GM15510 (cell line): ENCODE measurements at regions not wholly inside any gene's neighbourhood (a gene's known extent, or its start where the extent isn't known, plus 50 kb on each side); places are given as distances from the start of the nearest gene placed in this dataset.

Experiments
- POLR2A ChIP-seq: IDR thresholded peaks from 3 replicates; pipeline ENCODE4 v1.6.1; 2011; ENCODE audit warnings: borderline replicate concordance; ENCODE audit not compliant: insufficient read length; ENCODE audit errors: extremely low read depth

DNA sequence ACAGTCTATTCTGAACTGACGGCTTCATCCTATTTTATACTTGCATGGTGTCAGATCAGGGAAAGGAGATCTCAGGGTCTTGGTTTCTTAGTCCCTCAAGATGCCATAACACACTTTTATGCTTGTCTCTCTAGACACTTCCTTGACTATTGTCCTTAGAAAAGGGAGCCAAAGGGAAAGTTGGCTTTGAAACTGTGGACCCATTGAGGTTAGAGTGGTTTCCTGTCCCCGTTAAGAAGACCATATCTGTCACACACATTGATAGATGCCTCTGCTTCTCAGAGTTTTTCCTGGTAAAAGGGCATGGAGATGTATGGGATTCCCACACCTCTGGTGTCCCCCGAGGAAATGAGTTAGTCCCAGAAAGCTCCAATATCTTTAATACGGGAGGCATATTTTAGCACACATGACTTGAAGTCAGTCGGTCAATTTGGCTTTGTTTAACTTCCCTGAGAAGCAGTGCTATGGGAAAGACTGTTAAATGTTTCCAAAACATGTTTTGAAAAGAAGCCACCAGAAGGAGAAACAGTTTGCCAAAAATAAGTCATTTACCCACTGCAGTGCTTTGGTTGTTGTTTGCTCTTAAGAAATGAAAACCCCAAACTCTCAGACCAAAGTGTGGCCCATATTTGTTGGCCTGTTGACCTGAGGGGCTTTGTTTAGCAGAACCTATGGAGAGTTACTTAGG lies 133.4 kb upstream of the CXCR4 start:
- no peak for TF ChIP-seq POLR2A

DNA sequence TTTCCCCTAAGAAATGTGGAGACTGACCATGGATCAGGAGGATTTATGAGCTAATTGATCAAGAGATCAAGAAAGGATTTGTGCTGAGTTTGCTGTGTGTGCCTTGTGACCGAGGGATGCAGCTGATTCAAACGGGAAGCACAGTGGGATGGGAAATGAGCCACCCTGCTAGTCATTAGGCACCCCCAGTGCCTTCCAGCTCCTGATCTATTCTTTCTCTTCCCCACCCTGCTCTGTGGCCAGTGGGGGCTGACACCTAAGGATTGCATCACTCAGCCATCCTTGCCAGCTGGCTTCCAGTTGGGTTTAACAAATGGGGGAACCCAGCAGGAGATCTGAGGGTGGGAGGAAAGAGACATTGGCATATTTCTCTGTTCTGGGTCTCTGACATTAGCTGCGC lies 132.2 kb upstream of the CXCR4 start:
- no peak for TF ChIP-seq POLR2A

DNA sequence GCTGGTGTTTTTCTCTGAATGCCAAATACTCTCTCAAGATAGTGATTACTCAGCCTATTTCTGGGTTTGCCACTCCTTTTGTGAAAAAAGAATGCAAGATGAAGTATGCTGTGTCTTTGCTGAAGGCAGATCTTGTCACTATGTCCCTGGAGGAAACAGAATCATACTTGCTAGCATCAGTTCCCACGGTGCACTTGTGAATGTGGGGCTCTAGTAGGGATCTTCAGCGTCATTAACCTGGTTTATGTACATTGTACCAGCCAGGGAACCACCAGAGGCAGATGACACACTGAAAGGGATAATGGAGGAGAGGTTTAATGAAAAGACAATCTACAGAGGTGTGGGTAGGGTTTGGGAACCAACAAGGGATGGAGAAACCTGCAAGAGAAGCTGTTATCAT lies 131.0 kb upstream of the CXCR4 start:
- no peak for TF ChIP-seq POLR2A

DNA sequence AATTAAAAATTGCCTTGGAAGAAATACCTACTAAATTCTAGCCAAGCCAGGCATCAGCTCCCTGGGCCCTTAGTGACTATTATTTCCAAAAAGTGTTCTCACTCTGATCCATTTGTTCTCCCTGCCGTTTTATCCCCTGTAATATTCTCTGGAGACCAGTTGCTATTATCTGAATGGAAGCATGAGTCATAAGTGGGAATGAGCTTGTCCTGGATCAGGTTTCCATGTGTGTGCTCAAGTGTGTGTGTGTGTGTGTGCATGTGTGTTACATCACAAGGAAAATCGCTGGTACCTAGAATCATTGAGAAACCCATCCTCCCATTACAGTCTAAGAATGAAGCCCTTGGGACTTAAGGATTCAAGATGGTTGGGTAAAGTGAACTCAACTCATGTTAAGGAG lies 130.3 kb upstream of the CXCR4 start:
- no peak for TF ChIP-seq POLR2A

DNA sequence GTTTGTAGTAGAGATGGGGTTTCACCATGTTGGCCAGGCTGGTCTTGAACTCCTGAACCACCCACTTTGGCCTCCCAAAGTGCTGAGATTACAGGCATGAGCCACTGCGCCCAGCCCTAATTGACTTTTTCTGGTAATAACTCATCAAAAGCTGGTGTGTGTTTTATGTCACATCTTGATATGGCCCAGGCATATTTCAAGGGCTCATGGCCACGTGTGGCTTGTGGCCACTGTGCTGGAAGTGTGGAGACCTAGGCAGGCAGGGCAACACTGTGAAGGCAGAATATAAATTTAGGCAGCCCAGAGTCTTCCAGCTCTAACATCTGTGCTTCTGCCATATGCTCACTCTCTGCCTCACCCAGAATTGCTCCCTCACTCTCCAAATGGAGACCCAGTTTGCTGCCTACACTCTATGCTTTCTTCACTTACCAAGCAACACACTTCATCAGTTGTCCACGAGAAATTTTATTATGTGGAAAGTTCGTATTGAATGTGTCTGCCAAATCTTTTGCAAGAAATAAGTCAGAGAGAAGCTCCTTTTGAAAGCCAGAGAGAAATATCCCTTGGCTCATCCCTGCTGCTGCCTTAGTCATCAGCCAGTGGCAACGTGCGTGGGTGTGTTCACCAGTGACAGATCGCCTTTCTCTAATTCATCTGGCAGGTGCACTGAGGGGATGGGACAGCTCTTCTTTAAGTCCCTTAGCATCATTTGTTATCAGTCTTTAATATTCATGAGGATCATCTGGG lies 129.4 kb upstream of the CXCR4 start:
- no peak for TF ChIP-seq POLR2A

DNA sequence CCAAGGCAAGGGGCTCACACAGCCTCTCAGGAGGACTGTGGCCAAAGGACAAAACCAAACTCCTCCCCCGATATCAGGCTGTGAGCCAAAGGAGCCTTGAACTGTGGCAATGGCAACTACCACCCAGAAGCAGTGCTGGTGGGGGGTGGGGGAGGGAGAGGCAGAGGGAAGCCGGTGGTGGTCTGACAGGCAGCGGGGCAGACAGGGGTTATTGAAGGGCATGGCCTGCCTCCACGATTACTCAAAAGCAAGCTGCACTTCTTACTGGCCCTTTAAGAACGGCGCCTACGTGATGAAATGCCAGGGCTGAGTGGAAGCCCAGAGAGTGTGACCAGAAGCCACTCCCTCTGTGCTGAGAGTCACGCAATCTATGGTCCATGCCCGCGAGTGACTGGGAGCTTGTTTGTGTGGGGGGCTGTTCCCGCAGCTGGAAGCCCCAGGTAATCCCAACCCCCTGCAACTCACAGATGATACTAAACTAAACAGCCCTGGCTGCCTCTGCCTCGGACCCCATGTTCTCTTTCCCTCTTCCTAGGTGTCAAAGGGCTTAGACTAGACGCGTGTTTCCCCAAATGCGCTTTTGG lies 128.2 kb upstream of the CXCR4 start:
- TF ChIP-seq POLR2A, result no peak

DNA sequence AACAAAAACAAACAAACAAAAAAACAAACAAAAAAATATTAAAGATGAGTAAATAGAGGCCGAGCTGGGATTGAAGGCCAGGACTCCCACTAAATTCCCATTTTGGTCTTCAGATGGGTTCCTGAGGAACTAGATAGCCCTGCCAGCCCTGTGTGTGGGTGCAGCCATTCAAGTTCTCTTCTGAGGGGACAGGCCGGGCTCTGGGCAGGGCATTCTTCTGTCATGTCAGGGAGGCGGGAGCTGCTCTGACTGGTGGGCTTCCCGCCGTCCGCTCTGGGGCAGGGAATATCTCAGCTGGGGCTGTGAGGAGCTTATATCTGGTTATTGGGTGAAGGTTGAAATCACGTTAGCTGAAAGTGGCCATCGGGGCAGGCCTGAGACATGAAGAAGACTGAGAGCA lies 127.3 kb upstream of the CXCR4 start:
- TF ChIP-seq POLR2A, result no peak

DNA sequence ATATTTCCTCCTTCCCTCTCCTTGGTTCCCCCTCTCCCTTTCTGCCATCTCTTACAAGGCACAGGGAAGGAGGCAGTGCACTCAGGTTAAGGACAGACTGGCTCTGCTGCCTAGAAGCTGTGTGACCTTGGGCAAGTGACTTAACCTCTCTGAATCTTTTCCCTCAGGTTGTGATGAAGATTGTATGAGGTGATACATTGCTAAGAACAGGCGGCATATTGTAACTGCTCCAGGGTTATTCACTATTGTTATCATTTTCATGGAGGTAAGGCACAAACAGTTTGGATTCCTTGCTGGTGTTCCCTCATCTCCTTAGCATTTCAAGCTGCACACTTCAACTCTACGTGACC lies 126.6 kb upstream of the CXCR4 start:
- no peak for TF ChIP-seq POLR2A

DNA sequence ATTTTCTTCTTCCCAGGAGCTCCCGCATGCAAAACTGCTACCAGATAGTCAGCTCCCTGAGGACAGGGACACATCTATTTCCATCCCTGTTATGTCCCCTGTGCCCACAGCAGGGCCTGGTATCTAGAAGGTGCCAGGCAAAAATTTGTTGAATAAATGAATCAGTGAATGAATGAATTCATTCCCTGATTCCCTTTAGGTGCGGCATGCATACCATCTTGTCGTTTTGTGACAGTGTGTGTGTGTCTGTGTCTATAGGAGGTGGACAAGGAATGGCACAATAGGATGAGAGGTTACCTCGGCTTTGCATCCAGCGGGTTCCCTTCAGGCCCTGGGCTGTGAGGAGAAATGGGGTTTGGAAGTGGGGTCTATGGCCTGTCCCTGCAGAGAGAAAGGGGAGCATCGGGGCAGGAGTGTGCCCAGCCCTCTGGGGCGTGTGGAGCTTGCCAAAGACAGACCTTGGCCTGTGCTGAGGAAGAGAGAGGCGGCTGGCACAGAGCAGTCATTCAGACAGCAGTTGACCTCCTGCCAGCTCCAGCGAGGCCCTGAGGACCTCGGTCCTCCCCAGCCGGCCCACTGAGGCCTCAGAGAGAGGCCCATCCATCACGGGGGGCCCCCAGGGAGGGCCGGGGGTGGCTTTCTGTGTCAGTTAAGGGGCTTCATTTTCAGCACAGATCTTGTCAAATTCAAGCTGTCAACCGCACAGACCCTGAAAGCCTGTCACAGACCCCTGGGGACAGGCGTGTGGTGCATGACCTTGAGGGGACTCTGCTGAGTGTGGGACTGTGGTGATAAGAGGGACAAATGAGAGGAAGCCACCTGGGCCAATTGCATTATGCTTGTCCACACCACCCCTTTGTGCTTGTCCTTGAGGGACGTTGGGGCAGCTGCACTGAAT lies 125.9 kb upstream of the CXCR4 start:
- TF ChIP-seq POLR2A, result no peak

DNA sequence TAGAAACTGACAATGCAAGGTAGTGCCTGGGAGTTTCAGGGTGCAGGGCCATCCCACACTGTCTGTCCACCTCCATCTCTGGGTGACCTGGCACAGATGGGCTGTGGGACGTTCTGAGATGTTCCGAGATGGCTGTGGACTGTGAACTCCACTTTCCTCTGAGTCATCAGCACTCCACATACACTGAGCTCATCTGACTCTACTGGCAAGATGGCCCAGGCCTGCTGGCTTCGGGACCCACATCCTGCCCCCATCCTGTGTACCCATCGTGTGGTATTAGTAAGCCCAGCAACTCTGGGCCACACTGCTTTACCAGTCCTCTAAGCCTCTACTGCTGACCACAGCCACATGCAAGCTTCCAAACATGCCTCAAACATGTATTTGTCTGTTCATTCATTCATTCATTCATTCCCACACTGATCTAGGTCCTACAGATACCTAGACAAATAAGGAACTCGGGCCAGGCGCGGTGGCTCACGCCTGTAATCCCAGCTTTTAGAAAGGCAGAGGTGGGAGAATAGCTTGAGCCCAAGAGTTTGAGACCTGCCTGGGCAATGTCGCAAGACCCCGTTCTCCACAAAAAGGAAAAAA lies 124.8 kb upstream of the CXCR4 start:
- no peak for TF ChIP-seq POLR2A

DNA sequence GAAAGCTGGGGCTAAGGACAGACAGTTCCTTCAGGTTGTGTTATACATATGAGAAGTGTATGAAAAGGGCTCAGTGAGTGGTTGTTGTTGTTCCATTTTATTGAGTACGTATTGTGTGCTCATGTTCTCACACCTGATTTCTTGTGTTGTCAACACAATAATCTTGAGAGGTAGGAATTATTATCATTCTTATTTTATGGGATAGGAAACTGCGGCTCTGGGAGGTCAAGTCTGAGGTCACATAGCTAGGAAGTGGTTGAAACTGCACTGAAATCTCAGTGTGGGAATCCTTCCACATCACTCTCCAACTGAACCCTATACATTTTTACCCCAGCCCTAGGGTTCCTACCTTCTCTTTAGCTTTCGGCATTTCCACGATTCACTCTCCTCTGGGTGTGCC lies 124.2 kb upstream of the CXCR4 start:
- TF ChIP-seq POLR2A, result no peak

DNA sequence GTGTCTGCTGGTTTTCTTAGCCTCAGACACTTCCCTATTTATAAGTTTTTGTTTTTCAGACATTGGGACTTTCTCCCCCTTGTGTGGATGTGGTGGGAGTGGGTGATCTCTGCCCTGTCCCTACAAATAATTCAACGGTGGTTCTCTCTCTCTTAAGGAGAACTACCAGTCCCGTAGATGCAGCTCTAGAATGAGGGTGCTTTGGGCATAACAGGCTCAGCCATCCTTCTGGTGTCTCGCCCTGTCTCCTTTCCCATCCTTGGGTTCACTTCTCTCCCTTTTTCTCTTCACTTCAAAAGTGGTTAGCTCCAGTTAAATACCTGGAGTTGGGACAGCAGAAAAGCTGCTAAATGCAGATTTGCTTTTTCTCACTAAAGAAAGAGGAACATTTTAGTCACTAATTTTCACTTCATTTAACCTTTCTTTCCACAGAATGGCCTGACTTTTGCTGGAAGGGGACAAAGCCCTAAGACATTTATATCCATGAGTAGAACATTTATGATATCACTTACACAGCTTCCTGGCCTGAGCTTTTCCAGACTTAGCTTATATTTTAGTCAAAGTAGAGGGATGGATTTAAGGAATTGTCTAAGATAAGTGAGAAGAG lies 121.2 kb upstream of the CXCR4 start:
- no peak for TF ChIP-seq POLR2A

DNA sequence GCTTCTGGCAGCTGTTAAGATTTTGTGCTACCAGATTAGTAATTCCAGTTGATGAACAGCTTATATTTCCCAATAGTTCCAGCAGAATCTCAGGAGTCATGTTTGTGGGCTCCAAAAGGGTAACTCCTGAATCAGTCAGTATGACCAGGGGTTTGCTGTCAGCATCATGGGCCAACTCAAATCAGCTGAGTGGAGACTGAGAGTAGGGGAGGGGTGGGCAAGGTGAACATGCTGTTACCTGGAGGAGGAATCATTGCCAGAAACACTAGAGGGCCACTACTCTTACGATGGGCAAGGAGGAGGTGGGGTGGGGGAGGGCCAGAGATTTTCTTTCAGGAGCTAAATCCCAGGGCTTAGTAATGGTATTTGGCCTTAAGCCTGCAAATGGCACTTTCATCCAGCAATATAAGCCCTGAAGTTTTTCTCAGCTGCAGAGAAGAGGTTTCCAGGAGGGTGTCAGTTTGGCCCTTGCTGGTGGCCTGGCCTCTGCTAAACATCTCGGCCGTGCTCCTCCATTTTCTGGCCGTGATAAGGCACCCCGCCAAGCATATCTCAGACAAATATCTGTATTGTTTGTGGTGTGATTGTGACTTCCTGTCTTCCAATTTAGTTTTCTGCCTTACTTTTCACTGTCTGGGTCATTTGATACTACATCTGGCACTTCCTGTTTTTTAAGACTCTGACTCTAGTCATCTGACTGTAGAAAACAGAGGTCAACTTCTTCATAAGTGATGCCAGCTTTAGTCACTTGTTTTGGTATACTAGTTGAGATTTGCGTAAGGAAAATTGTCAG lies 120.5 kb upstream of the CXCR4 start:
- no peak for TF ChIP-seq POLR2A
